ENCODE measurements at regions not wholly inside any gene's neighbourhood (a gene's known extent, or its start where the extent isn't known, plus 50 kb on each side); places are given as distances from the start of the nearest gene placed in this dataset.

- TF ChIP-seq CTCF (IDR thresholded peaks at IDR 0.05), result no peak
- TF ChIP-seq EP300 (IDR thresholded peaks at IDR 0.05), result no peak
- TF ChIP-seq POLR2A (IDR thresholded peaks at IDR 0.05), result no peak
Observed at GRCh38 chr5:158552241-158552640, 547.5 kb downstream of the EBF1 start.
